GM19238 (cell line): ENCODE measurements at regions not wholly inside any gene's neighbourhood (a gene's known extent, or its start where the extent isn't known, plus 50 kb on each side); places are given as distances from the start of the nearest gene placed in this dataset.

Experiments
- DNase-seq: peaks from one replicate; pipeline ENCODE4 v3.0.0; 2011; ENCODE audit warnings: low spot score; ENCODE audit not compliant: insufficient read length

DNA sequence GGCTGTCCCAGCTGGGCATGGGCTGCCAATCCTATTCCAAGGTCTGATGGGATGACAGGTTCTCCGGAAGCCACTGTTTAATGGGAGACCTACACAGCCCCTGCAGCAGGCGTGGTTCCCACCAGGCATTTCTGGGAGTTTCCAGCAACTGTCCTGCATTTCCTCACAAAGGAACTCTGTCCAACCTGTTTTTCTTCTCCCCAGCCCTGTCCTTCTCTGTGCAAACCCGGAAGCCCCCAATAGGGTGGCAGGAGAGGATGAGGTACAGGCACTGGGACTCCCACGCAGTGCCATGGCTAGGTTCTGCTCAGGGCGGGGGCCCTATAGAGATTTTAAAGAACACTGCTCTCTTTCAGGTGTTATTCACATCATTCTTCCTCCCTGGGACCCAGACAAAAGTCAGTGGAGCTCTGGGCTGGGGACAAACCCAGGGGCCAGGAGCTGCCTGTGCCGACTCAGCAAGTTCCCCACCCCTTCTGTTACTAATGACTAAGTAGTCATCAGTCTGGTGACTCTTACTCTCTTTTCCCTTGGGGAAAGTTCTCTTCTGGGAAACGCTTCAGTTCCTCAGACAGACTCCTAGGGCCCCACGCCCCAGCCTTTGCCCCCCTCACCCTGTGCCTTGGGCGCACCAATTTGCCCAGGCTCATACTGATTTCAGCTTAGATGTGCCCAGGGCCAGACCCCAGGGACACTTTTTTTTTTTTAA lies 97.7 kb downstream of the CD47 start:
- no peak for DNase-seq

DNA sequence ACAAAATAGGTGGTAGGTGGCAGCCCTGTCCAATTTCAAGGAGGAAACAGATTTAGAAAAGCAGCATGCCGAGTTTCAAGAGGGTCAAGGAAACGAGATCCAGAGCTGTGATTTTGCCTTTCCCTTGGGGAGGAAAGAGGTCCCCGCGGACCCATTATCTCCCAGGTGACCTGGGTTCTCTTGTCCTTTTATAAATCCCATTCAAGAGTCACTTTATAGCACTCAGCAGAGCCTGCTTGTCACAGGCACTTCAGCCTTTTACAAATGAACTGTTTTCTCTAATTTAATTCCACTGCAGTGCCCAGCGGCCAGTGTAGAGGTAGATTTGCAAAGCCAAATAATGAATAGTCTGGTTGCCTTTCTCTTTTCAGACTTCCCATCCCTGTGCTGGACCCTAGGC lies 99.9 kb downstream of the CD47 start:
- DNase-seq: no peak

DNA sequence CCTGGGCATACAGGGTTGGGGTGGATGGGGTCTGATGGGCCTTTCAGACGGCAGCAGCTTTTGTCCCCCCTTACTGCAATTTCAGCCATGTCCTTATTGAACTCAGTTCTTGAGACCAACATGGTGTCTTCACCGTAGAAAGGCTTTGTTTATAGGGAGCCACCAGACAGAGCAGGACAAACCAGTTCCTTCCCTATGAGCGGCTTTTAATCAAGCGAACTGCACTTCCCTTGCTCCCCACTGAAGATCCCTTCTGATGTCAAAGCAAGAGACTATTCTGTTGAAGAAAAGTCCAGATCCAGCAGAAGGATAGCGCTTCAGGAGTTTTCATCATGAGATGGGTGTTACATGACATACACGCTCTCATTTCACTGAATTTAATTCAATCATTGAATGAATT lies 100.4 kb downstream of the CD47 start:
- no peak for DNase-seq

DNA sequence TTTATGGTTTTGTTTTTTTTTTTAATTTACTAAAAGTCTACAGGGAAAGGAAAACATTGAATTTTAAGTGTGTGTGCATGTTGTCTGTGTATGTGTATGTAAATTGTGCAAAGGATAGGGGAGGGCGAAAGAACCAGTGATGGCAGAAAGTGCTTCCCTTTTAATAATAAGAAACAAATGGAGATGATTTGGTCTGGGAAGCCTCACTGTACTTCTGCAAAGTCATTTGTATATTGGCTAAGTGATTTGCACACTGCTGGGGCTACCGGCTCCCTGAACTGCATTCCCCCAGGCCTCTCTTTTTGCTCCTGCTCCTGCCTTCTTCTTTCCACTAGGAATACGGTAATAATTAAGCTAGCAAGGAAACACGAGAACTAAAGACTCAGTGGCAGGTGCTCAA lies 101.2 kb downstream of the CD47 start:
- DNase-seq: no peak

DNA sequence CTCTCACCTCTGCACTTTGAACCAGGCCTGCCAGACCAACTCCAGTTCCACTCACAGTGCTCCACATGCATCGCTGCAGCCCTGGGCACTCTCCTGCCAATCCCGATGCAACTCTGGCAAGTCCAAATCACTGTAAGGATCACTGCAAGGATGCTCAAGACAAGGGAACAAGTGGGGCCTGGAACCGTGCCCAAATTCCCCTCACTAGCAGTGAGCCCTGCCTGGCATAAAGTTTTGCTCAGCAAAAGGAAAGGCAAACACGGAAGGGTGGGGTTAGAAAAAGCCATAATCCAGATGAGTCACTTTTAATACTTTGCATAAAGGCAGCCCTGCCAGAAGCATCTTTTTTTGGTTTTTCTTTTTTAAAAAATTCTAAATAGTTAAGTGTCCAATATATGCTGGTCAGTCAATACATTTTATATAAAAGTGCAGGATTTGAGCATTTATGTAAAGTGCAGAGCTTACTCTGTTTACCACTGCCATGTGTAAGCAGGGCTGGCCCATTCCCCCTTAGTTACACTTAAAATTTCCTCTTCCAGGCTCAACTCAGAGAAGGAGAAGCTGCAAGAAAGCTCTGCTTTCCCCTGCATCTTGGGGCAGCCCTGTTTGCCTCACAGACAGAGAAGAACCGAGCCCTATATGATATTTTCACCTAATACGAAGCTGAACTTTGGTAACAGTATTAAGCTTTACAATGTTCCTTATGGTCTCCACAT lies 102.2 kb downstream of the CD47 start:
- no peak for DNase-seq

DNA sequence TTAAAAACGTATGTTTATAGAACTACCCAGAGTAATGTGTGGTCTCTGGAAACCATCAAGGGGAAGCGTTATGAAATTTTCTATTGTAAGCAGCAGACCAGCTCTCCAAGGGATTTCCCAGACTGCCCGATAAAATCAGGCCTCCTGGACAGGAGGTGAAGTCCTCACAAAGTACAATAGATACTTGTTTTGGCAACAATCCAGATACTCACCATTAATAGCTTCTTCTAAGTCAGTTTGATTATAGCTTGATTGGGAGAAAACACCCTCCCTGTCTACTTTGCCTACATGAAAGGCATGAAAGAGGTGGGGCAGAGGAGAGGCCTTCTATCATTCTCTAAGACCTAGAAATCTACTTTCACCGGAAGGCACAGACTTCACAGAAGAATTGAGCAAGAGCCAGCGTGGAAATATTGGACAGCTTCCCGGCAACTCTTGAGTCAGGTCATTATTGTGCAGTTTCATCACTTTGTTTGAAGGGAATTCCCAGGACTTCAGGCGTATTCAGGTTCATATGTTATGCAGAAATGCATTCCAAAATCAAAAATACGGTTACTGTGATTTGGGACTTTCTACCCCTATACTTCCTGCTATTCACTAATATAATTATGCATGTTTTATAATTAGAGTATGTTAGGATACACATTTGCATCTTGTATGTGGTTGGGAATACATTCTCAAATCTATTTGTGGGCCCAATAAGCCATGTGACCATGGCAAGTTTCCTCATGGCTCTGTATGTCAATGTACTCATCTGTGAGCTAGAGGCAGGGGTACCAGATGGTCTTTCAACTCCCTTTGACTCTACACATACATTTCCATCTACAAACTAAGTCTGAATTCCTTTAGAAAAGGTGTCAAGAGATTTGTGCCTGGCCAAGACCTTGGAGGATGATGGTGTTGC lies 103.5 kb downstream of the CD47 start:
- no peak for DNase-seq

DNA sequence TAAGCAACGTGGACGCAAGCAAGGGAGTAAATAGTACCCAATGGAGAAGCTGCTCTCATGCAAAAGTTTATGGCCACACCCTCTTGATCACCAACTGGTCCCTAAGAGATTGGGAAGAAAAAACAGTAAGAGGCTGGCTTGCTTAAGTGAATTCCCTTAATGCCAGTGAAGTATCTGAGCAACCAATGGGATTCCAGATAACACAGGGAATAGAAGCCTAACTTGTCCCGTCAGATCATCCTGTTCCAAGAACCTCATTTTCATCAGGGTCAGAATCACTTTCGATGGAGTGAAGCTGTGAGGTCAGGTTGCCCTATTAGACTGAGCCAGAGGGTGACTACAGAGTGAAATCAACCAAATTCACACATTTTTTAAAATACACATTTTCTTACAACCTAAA lies 104.3 kb downstream of the CD47 start:
- no peak for DNase-seq

DNA sequence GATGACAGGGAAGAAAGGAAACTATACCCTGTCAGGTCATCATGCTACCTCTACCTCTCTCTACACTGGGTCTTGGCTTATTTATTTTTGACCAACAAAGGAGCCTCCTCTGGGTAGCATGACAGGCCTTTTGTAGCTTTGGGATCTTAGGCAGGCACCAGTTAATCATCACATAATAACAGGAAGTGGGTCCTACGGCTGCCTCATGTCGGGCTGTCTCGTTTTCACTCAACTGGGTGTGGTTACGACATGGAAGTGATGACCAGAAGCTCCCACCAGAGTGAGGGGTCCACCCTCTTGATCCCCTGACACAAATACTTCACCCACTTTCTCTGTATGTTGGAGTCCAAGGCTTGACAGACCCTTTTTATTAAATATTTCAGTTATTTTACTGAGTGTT lies 105.3 kb downstream of the CD47 start:
- DNase-seq: peak; percentile 15

DNA sequence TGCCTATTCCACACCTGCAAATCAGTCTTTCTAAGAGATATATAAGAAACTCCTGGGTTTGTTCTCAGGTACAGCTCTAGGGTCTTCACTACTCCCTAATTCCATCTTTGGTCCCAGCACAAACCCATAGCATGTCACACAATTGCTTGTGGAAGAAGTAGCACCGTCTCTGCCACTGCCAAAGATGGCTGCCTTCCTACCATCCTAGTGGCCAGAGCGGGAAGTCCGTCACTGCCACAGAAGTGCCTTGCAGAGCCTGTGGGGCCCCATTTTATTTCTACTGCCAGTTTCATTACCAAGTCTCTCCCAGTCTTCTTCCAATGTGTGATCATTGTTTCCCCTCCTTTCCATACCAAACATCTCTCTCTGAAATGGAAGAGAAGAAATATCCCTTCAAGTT lies 107.6 kb downstream of the CD47 start:
- no peak for DNase-seq

DNA sequence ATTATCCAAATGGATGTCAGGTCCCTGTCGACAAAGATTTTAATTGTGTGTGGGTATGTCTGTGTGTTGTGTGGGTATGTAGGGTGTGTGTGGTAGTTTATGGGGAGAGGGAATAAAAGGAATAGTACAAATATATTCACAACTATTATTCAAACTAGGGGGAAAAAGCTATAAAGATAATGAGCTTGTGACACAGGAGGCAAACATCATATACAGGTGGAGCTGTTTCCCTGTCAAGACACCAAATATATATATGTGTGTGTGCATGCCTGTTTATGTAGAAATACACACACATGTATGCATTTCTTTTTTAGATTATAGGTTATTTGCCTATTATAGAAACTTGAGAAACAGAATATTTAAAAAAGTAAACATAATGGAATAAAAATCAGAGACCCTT lies 108.7 kb downstream of the CD47 start:
- no peak for DNase-seq

DNA sequence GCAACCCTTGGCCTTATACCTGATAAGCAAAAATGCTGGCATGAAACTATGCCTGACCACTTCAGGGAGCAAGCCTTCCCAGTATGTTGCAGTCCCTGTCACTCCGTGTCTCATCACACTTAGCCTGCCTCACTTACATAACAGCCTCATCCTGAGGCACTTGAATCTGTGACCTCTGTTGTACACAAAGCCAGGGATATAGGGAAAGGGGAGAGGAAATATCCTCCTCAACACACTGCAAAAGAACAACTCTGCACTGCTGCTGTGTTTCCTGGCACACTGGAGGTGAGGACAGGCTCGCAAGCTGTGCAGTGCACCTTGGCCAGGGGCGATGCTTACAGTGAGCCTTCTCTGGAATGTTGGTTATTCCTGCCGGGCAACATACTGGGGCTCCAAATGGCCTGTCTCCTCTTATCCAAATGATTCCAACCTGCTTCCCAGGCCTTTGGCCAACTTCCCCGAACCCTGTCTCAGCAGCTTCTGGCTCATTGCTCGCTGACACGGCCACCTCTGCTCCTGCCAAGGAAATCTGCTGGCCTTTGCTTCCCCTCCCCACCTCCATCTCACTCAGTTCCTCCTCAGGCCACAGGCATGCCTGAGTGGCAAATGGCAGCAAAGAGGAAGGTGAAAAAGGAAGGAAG lies 109.2 kb downstream of the CD47 start:
- DNase-seq: no peak

DNA sequence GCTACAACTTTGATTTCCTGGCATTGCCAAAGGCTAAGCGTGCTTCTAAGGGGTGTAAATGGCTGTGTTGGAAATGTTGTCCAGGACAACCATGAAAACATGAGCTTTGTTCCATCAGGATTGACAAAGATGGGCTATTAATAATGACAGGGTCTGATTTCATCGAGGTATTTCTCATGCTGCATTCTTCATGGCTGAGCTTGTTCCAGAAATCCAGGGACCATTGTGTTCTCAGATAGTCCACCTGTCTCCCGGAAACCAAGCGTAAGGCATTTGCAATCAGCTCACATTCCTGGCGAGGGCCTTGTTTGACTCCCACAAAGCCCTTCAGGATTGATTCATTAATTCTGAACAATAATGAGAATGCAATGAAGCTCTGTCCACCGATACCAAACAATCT lies 111.3 kb downstream of the CD47 start:
- no peak for DNase-seq

DNA sequence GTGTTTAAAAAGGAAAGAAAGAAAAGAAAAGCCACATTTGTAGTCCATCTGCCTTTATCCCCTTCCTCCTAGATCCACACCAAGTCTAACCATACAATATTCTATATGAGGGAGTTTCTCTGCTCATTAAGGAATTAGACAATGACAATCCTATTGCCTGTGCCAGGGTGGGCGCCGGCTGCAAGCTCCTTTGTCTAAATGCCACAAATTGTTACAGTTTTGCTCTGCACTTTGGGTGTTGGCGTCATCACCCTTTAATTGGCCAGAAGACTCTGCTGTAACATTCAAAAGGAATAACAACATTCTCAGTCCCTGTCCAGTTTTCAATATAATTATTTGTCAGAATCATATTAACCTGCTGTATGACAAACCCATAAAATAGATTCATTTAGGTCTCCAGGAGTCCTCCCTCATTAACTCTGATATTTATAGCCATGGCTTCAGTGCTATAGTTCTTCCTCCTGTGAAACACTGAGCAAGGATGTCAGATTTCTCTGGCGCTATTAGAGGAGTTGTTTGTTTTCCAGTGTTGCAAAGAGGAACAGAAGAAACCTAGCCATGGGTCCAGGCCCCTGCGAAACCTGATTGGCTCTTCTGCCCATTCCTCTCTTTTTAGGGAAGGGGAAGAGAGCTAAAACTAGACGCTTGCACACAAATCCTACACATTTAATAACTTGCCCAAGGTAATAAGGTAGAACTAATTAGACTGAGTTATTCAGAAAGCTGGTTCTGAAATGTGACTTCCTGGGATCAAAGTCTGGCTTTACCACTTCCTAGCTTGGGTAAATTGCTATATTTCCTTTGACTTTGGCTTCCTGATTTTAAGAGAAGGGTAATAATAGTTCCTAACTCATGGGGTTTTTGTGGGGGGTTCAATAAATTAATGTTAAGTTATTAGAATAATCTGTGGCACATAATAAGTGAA lies 112.4 kb downstream of the CD47 start:
- no peak for DNase-seq

DNA sequence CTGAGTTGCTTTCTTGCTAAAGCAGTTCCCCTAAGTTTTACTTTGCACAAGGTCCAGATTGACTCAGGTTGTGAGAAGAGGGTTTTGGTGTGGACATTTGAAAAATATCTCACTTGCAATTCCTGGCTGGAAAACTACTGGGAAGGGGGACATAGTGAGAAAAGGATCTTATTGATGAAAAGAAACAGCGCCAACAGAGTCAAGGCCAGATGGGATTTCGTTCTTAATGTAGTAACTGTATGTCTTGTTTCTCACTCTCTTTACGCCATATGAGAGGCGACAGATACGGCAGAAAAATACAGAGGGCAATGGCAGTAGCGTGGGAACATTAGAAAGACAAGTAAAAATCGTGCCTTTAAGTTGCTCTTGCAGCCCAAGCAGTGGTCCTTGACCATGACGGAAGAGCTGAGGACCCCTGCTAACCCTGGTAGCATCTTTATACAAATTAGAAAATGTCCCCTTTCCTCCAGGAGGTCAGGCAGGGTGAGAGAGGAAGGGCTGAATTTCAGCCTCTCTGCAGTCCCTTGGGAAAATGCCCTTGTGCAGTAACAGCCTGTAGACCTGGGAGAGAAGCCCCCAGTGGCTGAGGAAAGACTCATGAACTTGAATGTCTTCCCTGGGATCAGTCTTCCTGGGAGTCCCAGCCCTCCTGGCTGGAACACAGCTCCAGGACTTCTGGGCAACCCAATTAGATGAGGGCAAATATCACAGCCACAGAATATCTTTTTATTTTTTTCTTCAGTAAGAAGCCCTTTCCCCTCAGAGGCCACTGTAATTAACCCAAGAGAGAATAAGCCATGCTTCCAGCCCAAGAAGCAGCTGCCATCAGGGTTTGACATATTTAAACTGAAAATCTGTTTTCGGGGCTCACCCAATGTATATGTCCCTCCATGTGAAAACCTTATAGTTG lies 113.4 kb downstream of the CD47 start:
- no peak for DNase-seq

DNA sequence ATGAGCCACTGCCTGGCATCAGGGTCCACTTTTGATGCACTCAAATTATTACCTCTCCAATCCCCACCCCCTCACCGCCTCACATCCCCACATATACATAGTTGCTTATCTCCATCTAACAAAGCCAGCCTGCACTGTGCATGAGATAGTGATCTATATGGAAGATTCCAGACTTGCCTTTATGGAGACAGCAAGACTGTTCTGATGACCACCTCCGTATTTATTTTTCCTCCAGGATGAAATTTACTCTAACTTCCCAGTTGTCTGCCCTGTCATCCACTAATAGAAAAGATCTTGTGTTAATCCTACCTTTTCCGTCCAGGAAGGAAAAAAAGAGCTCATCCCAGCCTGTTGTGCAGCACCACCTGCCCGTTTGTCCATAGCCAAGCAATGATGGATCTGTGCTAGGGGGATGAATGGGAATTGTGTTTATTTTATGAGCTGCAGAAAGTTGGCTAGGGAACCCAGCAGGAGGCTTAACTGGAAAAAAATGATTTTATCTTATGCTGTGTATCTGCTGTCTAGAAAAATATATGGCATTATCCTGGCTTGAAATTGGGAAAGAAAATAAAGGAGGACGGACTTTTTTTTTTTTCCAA lies 114.5 kb downstream of the CD47 start:
- DNase-seq: no peak

DNA sequence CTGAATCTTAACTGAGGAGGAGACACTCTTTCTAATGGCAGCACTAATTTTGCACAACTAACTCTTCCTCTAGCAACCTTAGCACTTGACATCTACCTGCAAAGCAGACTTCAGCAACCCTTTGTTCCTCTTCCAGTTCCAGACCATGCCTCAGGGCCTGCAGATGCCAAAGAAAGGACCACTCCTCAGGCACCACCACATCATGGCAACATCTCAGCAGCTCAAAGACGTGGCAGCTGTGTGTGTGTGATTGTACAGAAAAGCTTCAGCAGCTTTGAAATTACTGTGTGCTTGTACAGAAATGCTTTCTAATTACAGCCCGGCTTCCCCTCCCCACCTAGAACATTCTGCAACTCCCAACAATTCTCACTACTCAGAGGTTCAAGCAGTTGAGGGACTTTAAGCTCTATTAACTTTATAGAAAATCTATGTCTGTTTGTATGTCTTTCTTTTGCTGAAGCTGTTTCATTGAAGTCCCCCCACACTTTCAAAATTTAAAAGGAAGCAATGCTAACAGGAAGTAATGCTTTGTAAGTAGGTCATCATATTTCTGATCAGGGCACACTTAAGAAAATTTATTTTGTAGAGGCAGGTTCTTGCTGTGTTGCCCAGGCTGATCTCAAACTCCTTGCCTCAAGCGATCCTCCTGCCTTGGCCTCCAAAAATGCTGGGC lies 115.2 kb downstream of the CD47 start:
- no peak for DNase-seq

DNA sequence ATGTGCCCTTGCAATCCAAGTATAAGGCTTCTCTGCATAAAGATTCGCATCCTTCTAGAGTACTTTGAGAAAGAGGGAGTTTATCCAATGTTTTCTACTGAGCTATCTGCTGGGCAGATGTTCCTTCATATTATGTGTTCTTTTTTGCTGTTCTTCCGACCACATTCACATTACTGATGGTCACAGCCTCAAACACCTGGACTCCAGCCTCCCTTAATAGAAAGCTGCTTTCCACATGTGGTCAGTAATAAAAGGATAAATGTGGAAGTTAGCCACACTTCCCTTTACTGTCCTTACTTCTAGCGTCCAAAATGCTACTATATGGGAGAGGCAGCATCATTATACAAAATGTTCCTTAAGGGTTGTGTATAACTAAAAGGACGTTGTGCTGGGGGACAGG lies 116.9 kb downstream of the CD47 start:
- no peak for DNase-seq

DNA sequence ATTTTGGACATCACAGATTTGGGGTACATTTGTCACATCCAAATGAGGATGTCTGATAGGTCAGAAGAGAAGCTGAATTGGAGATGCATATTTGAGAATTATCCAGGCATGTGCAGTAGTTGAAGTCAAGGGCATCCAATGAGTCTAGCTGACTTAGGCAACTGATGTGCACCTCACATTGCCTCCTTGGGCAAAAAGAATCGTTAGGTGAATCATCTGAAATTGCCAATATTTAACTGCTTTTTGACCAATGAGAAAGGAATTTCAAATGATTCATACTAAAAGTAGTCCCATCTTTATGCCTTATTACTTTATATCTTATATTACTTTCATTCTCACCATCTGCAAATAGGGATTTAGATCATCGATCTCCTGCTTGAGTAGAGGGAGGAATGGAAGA lies 117.7 kb downstream of the CD47 start:
- no peak for DNase-seq
